HG02840 (cell line): ENCODE measurements at regions not wholly inside any gene's neighbourhood (a gene's known extent, or its start where the extent isn't known, plus 50 kb on each side); places are given as distances from the start of the nearest gene placed in this dataset.
"Not testable (repeated sequence)": the region's sequence is repeated elsewhere in the genome, so short reads cannot be mapped to it uniquely, and the experiment has no call there.

ENCODE experiments used
- ATAC-seq: cut with Tn5 transposase; IDR thresholded peaks from one replicate; pipeline ENCODE4 v1.9.1; 2021; ENCODE audit warnings: mild to moderate bottlenecking, moderate library complexity, moderate number of reproducible peaks; ENCODE audit not compliant: unreplicated experiment, low FRiP score

GRCh38 chr18:37847544-37847943 lies 281.9 kb upstream of the CELF4 start:
- no peak for ATAC-seq

GRCh38 chr18:37846996-37847395 lies 281.4 kb upstream of the CELF4 start:
- no peak for ATAC-seq

- no peak for ATAC-seq
Observed at GRCh38 chr18:37845498-37845897, 279.9 kb upstream of the CELF4 start.

GRCh38 chr18:37844209-37844970 lies 278.8 kb upstream of the CELF4 start:
- ATAC-seq = no peak

- ATAC-seq = no peak
Observed at GRCh38 chr18:37838083-37838482, 272.5 kb upstream of the CELF4 start.

- no peak for ATAC-seq
Observed at GRCh38 chr18:37836071-37836970, 270.7 kb upstream of the CELF4 start.

GRCh38 chr18:37832010-37832695 lies 266.6 kb upstream of the CELF4 start:
- ATAC-seq = not testable (repeated sequence)

- no peak for ATAC-seq
Observed at GRCh38 chr18:37812961-37813360, 247.4 kb upstream of the CELF4 start.

- no peak for ATAC-seq
Observed at GRCh38 chr18:37805773-37806404, 240.3 kb upstream of the CELF4 start.

GRCh38 chr18:37796823-37797349 lies 231.3 kb upstream of the CELF4 start:
- ATAC-seq = no peak

GRCh38 chr18:37787452-37787851 lies 221.9 kb upstream of the CELF4 start:
- no peak for ATAC-seq

GRCh38 chr18:37783771-37784170 lies 218.2 kb upstream of the CELF4 start:
- ATAC-seq = no peak

- no peak for ATAC-seq
Observed at GRCh38 chr18:37779220-37779619, 213.6 kb upstream of the CELF4 start.

GRCh38 chr18:37778417-37779165 lies 213.0 kb upstream of the CELF4 start:
- ATAC-seq = no peak

- ATAC-seq = no peak
Observed at GRCh38 chr18:37769826-37770225, 204.2 kb upstream of the CELF4 start.

GRCh38 chr18:37764541-37765288 lies 199.1 kb upstream of the CELF4 start:
- ATAC-seq = no peak

- ATAC-seq = no peak
Observed at GRCh38 chr18:37762076-37762621, 196.6 kb upstream of the CELF4 start.

- no peak for ATAC-seq
Observed at GRCh38 chr18:37754141-37754540, 188.5 kb upstream of the CELF4 start.

GRCh38 chr18:37742436-37742835 lies 176.8 kb upstream of the CELF4 start:
- ATAC-seq = no peak
